Stimulated activated CD4-positive, alpha-beta T cell treated with anti-CD3 and anti-CD28 coated beads, TNF-alpha, amount 100 ng/mL, for 1 hour (primary cell): ENCODE measurements at regions not wholly inside any gene's neighbourhood (a gene's known extent, or its start where the extent isn't known, plus 50 kb on each side); places are given as distances from the start of the nearest gene placed in this dataset.

Experiments
- DNase-seq, 3 donors: peaks; one replicate each; pipeline ENCODE4 v3.0.0-alpha.2; 2020; ENCODE audit warnings: low read depth in 3 of 3, low spot score in 1 of 3

DNA sequence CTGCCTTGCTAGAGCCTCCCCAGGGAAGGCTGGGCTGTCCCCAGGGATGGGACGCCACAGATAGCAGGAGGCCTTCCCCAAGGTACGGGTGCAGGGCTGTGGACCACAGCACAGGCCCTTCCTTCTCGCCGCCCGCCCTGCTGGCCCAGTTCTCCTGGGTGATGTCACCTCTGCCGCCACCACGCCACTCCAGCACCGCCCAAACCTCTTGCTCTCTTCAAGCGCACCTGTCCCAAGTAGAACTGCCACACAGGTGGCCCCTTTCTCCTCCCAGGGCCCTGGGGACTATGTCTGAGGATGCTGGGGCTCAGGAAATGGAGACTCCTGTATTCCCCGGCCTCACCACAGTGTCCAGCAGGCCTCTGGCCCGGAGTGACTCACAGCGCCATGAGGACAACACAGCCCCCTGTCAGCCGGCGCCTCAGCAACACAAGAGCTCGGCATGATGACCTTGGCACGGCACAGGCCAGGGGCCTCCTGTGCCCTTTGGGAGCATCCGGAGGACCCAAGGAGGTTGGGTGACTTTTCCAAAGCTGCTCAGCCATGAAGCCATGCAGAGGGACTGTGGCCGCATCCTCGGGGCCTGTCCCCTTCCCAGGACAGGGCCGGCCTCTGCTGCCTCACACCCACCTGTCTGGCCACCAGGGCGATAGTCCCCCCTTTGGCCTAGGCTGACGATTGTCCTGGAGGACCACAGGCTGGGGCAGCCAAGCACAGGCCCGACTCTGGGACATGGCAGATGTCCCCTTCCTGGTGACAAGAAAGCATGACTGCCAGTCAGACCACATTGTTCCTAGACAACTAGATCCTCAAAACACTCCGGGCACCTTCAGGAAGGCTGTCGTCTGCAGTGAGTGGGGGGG lies 1023.5 kb downstream of the BRD1 start:
- no peak for DNase-seq

DNA sequence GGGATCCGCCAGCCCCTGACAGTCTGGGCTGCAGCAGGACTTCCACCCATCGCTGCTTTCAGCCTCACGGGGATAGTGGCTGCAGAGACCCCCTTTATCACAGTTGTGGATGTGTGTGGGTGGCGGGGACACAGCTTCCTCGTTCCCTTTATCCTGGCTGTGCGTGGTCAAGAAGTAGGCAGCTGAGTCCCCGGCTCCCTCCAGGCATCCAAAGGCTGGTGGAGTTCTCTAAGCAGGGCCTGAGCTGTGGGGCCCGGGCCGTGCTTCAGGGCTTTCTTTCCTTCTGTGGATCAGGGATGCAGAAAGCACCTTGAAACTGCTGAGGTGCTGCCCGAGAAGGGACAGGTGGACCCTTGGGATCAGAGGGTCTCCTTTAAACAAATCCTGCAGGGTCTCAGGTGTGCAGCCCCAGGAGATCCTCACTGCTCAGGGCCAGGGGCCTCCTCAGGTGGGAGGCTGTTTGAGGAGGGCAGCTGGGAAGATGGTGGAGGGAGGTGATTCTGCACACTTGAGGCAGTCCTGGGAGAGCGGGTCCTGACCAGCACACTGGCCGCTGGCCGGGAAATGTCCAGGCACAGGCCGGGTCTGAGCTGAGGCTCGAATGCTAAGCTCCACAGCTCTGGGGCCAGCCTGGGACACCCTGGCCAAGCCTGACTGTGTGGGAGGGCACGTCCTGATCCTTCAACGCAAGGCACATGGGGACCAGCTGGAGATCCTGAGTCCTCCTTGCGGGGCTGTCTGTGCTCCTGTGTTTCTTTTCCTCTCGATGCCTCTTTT lies 1024.3 kb downstream of the BRD1 start:
- DNase-seq = no peak

GRCh38 chr22:48802576-48802975 lies 1025.1 kb downstream of the BRD1 start:
- DNase-seq = no peak

GRCh38 chr22:48800886-48801607 lies 1026.6 kb downstream of the BRD1 start:
- DNase-seq = no peak

DNA sequence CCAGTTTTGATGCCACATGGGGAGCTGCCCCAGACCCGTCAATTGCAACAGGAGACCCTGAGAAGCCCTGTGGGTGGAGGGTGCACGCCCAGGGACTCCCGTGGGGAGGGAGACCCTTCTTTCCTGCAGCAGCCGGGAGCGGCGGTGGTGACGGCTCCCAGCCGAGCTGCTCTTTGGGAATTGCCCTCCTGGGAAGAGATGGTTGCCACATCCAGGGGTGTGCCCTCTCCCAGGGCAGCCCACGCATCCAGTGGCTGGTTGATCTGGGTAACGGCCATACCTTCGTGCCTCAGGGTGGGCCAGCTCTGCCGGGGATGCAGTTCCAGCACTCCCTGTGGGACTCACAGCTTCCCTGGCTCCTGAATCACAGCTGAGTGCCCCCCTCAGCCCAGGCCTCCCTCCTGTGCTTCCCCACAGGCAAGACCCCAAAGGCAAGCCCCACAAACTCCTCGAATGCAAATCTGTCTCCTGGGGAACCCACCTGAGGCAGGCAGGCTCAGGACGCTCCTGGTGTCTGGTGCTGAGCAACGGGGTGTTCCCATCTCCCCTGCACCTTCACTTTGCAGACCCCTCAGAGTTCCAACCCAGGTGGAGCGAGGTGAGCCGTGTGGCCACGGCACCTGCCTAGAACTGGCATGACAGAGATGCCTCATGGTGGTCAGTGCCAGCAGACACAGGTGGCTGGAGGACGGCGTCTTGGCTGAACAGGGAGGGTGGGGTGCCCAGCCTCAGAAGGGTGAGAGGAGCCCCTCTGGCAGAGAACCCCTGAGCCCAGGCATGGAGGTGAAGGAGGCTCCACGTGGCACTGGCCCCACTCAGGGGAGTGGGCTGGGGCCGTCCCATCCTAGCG lies 1027.4 kb downstream of the BRD1 start:
- DNase-seq = no peak

DNA sequence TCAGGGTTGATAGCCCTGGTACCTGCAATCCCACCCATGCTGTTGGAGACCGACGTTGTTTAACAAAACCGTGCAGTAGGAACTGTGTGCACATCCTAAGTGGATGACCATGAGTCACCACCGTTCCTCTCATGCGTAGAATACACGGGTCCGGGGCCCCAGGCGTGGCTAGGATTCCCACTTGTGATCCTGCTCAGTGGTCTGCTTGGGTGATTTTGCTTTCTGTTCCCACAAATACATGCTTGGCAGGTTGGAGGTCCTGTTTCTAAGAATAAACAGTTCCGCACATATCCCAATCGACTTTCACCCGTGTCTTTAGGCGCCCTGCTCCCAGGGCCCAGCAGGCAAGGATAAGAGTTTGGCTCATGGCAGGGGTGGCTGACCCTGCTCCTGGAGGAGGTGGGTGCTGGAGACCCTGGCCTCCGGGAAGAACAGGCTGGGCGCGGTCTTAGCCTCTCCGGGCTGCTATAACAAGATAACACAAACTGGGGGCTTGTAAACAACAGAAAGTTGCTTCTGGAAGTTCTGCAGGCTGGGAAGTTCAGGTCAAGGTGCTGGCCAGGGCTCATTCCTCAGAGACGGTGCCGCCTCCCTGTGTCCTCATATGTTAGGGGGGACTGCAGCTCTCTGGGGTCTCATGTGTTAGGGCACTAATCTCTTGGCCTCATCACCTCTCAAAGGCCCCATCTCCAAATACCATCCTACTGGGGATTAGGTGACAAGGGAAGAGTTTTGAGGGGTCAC lies 1028.3 kb downstream of the BRD1 start:
- no peak for DNase-seq

- DNase-seq = no peak
These were observed 1029.1 kb downstream of the BRD1 start for GRCh38 chr22:48798281-48799226.

DNA sequence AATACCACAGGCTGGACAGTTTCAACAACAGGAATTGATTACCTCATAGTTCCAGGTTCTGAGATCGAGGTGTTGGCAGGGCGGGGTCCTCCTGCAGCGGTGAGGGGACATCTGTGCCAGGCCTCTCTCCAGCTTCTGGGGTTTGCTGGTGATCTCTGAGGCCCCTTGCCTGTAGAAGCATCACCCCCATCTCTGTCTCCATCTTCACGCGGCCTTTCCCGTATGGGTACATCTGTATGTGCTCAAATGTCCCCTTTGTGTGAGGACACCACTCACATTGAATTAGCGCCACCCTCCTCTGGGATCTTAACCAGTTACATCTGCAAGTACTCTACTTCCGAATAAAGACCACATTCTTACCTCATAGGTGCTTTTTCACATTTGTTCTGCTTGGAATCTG lies 1029.9 kb downstream of the BRD1 start:
- DNase-seq = no peak

- DNase-seq = no peak
These were observed 1031.2 kb downstream of the BRD1 start for GRCh38 chr22:48796310-48797015.

DNA sequence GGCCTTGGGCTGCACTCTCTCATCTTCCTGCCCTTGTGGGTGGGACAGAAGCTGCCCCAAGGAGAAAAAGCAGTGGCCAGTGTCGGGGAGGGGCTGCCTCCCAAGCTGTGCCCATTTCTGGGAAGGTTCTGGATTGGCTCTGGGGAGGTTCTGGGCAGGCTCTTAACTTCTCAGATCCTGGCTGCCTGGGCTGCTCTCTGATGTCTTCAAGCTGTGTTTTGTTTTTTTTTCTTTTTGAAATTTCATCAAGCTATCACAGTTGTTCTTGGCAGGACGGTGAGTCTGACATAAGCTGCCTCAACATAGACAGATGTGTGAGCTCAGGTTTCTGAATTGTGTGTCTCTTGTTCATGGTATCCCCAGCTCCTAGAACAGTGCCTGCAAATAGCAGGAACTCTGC lies 1032.0 kb downstream of the BRD1 start:
- no peak for DNase-seq

GRCh38 chr22:48794906-48795305 lies 1032.8 kb downstream of the BRD1 start:
- no peak for DNase-seq

DNA sequence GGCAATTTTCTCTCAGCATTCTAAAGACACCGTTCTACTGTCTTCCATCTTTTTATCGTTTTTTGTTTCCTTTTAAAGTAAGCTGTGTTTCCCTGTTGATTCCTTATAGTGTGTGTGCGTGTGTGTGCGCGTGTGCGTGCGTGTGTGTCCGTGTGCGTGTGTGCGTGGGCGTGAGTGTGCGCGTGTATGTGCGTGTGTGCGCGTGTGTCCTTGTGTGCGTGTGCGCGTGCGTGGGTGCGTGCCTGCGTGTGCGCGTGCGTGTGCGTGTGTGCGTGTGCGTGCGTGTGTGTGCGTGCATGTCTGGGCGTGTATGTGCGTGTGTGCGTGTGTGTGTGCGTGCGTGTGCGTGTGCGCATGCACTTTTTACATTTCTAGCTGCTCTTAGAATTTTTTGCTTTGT lies 1033.7 kb downstream of the BRD1 start:
- DNase-seq = no peak

- no peak for DNase-seq
These were observed 1041.0 kb downstream of the BRD1 start for GRCh38 chr22:48786679-48786996.

- DNase-seq = no peak
These were observed 1041.6 kb downstream of the BRD1 start for GRCh38 chr22:48785792-48786678.

DNA sequence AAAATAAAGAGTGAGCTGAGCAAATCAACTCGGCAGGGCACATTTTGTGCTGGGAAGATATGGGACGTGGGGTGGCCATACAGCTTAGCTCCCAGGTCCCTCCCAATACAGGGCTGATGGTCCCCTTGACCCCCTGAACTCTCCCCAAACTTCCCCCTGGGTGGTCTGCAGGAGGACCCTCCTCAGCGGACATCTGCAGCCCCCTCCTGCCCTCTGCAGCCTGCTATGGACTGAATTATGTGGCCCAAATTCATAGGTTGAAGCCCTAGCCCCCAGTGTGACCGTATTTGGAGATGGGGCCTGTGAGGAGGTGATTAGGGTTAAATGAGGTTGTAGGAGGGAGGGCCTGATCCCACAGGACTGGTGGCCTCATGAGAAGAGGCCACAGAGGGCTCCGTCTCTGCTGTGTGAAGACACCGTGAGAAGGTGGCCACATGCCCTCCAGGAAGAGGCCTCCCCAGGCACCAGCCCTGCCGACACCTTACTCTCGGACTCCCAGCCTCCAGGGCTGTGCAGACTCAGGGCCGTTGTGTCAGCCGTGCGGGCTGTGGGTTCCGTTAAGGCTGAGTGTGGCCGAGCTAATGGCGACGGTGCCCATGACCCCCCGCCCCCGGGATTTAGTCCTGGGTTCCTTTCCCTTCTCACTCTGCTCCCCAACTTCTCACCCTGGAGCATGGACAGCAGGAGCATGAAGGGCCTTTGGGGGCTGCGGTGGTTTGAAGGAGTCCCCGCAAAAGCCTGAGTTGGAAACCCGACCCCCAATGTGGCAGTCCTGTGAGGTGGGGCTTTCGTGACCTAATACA lies 1042.8 kb downstream of the BRD1 start:
- DNase-seq = no peak

GRCh38 chr22:48783821-48784266 lies 1043.8 kb downstream of the BRD1 start:
- no peak for DNase-seq
